HG03095 (cell line): ENCODE measurements at regions not wholly inside any gene's neighbourhood (a gene's known extent, or its start where the extent isn't known, plus 50 kb on each side); places are given as distances from the start of the nearest gene placed in this dataset.

Source experiments
- ATAC-seq: cut with Tn5 transposase; IDR thresholded peaks from one replicate; pipeline ENCODE4 v1.9.1; 2021; ENCODE audit warnings: moderate library complexity; ENCODE audit not compliant: unreplicated experiment

DNA sequence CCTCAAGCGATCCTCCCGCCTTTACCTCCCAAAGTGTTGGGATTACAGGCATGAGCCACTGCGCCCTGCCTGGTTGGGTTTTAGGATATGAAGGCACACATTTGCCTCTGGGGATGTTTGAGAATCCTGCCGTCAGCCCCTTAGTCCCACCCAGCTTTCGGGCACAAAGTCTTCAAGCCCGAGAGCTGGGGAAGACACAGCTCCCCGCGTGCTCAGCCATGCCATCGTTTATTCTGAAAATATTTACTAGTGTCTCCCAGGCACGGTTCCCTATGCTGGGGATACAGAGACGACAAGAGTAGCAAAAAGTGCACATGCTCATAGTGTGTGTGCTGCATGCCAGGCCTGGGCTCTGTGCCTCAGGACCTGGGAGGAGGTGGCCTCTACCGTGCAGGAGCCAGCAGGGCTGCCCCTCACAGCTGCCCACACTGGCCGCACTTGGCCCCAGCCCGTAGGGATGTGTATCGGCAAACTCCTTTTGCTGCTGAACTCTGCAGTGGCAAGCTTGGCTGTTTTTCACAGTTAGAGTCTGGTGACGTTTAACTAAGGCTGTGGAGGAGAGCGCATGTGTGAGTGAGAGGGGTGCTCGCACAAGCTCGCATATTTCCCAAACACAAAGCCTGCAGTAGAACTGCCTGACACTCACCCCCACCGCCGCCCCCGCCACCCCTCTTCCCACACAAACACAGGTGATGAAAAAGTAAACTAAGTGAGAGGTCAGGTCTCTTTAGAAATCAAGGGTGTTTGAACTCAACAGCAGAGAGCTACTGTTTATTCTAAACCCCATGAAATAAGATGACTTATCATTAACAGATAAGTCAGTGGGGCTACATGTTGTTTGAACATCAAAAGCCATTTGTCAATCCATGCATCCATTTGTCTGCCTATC is 266.4 kb downstream of the MRTFB start:
- no peak for ATAC-seq

DNA sequence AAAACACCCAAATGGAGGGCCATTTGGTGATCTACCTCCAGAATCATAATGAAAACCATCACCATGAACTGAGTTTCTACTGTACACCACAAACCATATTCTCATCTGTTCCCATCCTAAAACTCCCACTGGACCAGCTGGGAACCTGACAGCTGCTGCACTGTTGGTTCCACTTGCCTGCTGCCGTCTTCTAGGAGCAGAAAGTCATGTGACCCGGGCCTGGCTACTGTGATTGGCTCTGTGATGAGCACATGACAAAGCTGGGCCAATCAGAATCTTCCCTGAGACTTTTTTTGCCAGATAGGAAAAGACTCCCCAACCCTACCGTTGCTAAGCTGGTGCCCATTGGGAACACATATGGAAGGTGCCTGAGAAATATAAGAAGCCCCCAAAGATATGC is 264.2 kb downstream of the MRTFB start:
- no peak for ATAC-seq

DNA sequence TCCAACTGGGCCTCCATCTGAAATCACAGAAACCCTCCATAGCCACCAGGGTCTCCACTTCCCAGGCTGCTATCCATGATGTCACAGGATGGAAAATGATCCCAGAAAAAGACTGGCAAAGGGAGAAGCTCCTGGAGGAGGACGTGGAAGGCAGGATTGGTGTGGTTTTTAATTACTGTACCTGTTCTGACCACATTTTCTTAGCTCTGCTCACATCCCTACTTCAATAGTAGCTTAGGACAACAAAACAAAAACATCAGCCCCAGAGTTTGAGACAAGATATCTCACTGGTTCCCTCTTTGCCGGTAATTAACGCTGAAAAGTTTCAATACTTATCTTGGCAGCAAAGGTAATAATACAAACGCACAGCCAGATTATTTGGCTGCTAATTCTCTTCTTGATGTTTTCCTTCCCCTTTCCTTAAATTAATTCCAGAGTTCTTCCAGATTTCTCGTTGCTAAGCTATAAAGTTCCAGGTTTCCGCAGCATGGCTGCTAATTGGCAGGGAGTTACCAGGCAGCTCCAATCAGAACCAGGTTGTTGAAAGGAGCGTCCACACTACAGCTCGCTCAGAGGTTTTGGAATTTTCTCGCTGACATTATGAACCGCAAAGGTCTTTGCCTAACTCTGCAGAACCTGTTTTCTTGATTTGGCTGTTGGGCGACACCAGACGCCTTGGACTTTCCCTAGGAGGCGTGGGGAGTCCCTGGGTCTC is 263.4 kb downstream of the MRTFB start:
- no peak for ATAC-seq

DNA sequence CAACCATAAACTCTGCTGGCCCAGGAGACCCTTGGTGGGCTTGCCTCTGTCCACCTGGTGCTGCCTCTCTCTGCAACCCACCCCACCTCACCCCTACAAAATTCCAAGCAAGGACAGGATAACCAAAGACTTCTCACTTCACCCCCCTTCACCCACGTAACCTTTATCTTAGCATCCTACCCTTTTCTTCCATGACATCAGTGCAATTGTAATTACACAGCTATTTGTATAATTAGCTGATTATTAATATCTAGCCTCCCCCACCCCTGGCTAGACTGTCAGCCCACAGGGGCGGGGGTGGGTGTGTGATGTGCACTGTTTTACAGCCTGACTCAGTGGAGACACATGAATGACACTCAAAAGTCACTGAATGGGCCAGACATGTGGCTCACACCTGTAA is 262.2 kb downstream of the MRTFB start:
- ATAC-seq: no peak

DNA sequence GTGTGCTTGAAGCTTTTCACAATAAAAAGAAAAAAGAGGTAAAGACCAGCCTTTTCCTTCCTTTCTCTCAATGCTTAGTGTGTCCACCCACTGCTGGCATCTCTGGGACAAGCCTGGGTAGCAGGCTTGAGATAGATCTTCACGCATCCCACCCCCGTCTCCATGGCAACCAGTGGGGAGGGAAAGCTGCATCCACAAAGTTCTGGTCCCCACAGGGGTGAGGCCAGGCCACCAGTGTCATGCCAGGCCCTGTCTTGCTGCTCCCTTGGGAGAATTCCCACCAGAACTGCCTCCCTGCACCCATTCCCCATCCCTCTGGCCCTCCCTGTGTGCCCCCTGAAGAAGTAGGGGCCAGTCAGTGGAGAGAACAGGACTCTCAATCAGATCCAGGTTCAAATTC is 259.9 kb downstream of the MRTFB start:
- ATAC-seq: no peak

DNA sequence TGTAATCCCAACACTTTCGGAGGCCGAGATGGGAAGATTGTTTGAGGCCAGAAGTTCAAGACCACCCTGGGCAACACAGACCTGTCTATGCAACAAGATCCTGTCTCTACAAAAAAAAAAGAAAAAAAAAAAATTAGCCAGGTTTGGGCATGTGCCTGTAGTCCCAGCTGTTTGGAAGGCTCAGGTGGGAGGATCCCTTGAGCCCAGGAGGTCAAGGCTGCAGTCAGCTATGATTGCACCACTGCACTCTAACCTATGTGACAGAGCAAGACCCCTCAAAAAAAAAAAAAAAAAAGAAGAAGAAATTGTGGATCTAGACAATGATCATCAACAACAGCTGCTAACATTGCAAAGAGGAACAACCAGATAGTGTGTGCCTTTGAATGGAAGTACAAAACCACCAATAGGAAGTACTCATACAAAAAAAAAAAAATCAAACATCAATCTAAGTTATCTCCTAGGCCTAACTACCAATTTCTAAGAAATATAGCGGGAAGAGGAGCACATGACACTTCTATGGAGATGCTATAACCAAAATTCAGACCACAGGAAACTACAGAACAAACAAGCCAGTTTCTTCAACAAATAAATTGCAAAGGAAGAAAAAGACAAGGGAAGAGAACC is 258.7 kb downstream of the MRTFB start:
- ATAC-seq: no peak

DNA sequence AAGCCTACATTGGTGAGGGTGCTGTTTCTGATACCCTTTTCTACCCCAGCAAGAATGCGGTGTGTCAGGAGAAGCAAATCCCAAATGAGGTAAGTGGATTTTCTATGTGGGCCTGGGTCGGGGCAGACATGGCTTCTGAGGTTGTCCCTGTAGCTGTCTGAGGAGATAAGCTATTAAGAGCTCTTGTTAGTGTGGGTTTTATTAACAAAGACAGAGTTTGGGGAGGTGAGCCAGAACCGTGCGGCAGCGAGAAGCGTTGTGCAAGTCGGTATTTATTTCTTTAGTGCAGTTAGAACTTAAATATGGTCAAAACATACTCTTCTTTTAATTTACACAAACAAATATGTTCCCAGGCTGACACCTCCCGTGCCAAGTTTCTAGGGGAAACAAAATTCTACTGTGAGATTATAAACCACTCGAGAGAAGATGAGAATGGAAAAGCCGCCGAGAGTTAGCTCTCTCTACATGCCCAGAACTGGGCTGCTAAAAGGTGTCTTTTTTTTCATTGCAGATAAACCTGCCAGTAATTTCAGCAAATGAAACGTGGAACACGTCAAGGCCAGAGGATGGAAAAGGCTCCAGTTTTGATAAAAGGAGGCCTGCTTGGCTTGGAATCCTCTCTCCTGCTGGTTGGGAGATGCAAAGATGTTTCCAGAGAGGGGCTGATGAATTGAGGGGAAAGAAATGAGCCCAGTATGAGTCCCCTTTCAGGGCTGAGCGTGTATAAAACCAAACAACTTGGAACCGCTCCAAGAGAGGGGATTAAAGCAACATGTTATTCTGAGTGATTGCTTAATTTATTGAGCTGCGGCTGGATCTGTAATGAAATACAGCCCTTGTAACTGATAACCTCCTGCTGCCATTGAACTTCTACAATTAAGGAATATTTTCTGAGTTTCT is 254.6 kb downstream of the MRTFB start:
- ATAC-seq: no peak

DNA sequence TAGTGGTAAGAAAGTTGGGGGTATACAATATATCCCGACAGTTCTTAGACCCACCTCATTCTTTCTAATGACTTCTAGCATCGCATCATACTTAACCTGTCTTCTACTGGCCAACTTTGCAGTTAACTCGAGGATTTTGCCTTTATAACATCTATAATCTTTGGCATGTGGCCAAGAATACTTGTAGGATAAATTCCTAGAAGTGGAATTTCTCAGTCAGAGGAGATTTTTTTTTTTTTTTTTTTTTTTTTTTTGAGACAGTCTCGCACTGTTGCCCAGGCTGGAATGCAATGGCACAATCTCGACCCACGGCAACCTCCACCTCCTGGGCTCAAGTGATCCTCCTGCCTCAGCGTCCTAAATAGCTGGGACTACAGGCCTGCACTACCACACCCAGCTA is 253.5 kb downstream of the MRTFB start:
- no peak for ATAC-seq

DNA sequence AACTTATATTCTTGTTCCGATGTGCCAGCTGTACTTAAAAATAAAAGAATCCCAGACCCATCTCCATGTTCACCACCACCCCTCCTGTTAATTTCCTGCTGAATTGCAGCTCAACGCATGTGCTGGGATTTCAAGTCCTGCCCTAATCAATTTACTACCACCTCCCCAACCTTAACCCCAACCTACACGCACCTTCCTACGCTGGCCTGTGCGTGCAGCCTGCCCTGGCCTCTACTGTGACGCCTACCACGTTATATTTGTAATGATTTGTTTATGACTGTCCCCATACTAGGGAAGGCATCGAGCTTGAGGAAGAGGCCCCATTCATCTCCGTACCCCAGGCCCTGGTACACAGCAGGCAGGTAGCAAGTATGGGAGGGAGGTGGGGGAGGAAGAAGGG is 251.1 kb downstream of the MRTFB start:
- ATAC-seq: no peak

DNA sequence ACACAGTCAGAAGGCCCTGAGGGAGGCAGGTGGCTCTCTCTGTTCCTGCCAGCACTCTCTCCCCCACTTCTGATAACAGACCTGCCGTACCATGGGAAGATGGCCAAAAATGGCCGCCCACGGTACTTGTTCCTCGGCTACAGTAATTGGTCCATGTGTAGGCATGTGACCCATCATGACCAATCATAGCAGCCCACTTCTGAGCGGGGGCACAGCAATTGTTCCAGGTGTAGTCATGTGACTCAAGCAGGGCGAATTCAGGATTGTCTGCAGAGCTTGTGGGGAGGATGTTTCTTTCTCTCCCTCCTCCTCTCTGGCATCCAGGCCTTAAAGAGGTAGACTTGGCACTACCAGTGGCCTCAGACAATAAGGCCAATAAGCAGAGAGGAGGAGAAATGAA is 250.4 kb downstream of the MRTFB start:
- ATAC-seq: no peak

DNA sequence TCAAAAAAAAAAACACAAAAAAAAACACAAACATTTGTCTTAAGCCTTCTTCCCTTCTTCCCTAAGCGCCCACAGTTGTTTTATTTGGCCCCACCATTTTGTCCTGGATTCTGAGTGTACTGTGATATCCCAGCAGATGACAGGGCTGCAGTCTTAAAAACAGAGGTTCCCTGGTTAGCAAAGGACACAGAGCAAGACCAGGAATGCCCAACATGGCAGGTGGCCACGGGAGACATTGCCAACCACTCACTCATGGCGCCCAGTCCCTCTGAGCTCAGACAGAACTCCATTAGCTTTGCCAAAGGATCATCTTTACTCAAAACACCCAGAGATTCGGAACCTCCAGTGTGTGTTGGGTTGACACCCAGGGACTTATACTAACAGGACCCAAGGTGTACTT is 249.3 kb downstream of the MRTFB start:
- no peak for ATAC-seq
